MM.1S (cell line): ENCODE measurements at regions not wholly inside any gene's neighbourhood (a gene's known extent, or its start where the extent isn't known, plus 50 kb on each side); places are given as distances from the start of the nearest gene placed in this dataset.

Experiments
- CTCF ChIP-seq: fragments of 300-600 bp; sonication (generic); IDR thresholded peaks from 2 replicates; pipeline ENCODE4 v1.5.1; 2016; ENCODE audit warnings: antibody characterized with exemption, low read length, mixed read lengths
- EZH2 ChIP-seq: fragments of 300-600 bp; sonication (generic); optimal IDR thresholded peaks from 2 replicates; pipeline ENCODE3; 2017; ENCODE audit warnings: low read depth, mild to moderate bottlenecking, antibody characterized with exemption, low read length, mixed read lengths

DNA sequence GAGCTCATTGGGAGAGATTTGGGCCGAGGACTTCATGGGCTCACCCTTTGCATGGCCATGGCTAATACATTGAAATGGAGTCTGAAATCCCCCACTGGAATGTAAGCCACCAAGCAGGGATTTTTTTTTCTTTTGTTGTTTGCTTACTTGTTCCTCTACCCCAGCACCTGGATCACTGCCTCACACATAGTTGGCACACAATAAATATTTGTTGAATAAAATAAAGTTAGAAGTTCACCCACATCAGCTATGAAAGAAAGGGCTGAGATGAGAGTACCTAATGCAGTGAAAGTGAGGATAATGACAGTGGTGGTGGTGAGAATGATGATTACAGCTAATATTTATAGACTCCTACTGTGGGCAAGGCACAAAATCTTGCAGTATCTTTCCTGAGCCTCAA, 98.1 kb upstream of the ANXA1 start:
- TF ChIP-seq EZH2 (no peak), CTCF (no peak)
